Right lung (tissue), 2 donors: ENCODE measurements at regions not wholly inside any gene's neighbourhood (a gene's known extent, or its start where the extent isn't known, plus 50 kb on each side); places are given as distances from the start of the nearest gene placed in this dataset.
"Not testable (repeated sequence)": the region's sequence is repeated elsewhere in the genome, so short reads cannot be mapped to it uniquely, and the experiment has no call there.

Source experiments
- DNase-seq, 2 donors: peaks; one replicate each; pipeline ENCODE4 v3.0.0-alpha.2; 2013

DNA sequence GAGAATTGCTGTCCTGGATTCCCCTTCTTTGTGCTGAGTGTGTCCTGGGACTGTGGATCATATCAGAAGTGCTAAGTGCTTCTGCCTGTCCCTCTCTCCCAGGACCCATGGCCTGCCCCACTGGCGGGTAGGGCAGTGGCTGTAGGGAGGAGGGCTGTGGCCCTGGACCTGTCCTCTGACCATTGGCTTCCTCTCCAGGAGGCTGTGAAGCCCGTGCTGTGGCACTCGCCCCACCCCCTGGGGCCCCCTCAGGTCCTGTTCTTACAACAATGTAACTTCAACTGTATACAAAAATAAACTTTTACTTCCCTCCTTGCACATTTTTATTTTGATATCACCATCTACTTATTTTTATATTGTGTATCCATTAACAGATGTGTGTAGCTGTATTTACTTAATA lies 743.8 kb upstream of the CDH8 start:
- not testable (repeated sequence) for DNase-seq

DNA sequence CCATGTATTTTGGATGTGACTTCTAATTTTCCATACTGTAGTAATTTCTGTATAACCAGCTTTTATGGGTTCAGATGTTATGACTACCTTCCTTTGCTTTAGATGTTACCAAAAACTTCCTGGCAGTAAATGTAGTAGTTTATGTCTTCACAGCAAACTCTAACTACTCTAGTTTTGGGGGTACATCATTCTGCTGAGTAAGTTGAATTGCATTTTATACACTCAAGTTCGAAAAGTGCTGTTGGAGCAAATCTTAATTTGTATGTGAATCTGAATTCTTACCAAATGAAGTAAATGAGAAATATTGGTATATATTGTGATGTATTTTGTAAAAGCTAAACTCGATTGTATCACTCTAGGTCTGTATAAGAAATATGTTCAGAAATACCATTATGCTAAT lies 728.3 kb upstream of the CDH8 start:
- no peak for DNase-seq

DNA sequence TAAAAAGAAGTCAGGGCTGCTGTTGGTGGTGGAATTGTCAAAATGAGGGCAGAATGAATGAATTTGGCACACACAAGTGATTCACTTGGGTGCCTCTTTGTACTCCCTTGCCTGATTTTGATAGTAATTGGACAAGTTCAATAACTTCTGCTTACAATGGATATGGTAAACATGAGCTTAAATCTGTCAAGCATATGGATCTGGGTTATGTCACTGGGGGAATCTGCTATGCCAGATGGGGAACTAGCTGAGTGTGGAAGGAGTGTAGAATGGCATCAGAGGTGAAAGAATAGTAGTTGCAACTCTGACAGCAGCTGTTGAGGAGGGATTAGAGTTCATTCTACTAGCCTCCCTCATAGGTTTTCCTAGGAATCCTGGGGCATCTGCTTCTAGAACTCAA lies 724.2 kb upstream of the CDH8 start:
- DNase-seq = no peak

GRCh38 chr16:62755938-62756337 lies 719.7 kb upstream of the CDH8 start:
- no peak for DNase-seq

- no peak for DNase-seq
These were observed 716.6 kb upstream of the CDH8 start for GRCh38 chr16:62752854-62753253.

DNA sequence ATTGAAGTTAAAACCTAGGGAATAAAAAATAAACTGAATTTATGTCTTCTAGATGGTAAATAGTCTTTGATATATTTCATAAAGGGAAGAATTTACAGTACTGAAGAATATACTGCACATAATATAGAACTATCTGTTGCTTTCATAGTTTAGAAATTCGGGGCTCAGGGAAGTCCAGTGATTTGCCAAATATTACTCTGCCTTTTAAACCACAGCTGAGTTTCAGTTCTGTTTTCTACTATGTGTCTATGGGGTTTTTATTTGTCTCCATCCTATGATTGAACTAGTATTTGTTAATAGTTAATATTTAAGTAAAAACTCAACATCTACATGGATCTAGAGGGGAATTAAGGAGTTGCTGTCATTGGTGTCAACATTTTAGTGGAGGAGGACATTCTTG lies 715.0 kb upstream of the CDH8 start:
- DNase-seq = no peak

DNA sequence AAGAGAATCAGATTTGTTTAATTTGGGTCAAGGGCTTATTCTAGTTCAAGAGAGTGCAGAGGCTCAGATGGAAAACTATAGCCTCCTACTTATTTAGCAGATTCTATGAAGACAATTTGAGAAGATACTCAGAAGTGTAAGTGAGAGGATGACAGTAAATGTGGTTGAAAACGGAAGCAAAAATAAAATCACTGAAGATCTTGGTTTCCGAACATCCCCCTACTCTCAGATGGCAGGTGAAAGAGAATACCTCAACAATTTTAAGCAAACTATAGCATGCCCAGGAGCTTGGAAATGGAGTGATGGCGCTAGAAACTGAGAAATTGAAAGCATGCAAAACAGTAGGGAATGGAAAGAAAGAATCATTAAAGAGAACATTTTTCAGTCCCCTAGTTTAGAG lies 705.5 kb upstream of the CDH8 start:
- no peak for DNase-seq

DNA sequence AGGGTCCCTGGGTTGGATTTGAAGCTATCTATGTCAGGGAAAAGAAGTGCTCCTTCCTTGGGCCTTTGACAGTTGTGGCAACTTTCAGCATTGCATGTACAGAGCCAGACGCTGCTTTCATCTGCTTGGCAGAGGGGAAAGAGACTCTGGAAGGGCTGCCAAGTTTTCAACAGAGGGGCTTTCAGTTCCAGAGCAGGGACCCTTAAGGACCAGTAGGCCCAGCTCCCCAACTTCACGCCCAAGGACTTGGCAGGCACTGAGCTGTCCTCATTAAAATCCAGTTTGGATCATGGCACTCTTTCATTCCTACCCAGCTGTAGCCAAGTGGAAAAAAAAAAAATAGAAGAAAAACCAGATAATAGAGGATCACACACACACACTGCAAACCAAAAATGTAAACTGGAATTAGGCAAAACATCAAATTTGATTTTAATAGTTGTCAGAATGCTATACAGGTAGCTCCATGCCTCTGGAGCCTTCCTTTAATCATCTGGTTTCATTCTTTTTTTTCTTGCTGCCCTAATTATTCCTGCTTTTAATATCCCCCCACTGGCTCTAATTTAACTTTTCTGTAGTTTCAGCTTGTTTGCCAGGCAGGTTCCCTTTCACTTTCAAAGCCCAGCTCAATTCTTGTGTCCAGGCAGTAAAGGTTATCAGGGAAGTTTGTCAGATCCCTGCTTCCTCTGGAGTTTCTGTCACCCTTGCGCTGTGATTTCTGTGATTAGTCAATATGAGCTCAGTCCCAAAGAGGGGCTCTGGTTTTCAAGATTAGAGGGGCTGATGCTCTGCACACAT lies 702.6 kb upstream of the CDH8 start:
- DNase-seq = peak; percentile 14 to 16

DNA sequence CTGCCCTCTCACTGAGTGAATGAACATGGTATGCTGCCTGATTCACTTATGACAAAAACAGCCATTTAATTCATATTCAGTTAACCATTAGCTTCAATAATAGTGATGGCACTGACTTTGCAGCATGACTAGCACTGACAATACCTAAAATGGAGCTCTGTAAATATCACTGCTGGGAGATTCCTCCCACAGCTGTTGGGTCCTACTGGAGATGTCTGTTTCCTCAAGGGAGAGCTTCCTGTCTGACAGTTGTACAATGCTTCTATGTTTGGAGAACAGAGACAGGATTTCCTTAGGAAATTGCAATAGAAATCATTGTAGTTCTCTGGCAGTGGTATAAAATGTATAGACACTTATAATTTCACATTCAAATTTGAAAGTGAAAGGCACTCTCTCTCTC lies 695.9 kb upstream of the CDH8 start:
- DNase-seq = no peak

GRCh38 chr16:62724670-62725269 lies 688.5 kb upstream of the CDH8 start:
- DNase-seq = not testable (repeated sequence)

DNA sequence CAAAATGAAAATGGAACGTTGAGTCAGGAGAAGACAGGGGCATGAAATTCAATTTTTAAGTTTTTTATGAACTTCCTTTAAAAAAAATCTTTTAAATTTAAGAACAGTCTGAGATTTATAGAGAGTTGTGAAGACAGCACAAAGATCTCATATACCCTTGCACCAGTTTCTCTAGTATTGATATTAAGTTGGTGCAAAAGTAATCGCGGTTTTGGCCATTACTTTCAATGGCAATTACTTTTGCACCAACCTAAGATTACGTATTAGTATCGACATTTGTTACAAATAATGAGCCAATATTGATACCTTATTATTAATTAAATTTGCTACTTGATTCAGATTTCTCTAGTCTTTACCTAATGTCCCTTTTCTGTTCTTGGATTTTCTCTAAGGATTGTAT lies 684.4 kb upstream of the CDH8 start:
- DNase-seq = no peak

DNA sequence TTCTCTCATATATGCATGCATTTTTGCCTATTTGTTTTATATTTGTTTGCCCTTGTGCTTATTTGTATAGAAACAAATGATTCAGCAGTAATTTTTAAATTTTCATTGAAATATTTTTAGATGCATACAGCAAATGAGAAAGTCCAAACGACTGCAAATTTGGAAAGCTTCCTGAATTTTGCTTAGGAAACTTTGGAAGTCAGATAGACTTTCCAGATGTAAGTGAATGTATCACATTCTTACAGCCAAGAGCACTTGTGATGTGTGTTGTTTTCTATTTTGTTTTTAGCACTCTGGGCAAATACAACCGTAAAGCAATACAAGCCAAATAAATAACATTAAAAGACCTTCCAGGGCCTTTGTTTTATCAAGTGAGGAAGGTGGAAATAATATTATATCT lies 680.8 kb upstream of the CDH8 start:
- no peak for DNase-seq

- no peak for DNase-seq
These were observed 679.5 kb upstream of the CDH8 start for GRCh38 chr16:62715701-62716100.

DNA sequence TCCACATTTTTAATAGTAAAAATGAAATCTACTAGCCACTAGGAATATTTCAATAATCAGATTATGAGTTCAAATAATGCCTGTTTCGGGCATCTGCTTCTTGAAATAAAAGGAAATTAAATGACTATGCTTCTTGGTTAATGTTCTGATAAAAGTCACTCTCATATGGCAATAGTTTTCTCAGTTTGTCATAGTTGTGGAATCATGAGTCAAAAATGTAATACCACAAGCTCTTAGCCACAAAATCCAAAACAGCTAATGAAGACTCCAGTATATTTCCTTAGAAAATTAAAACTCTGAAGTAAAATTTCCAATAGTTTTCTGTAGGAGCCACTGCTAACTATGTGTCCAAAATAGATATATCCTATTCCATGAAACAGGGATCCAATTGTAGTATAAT lies 676.3 kb upstream of the CDH8 start:
- no peak for DNase-seq

DNA sequence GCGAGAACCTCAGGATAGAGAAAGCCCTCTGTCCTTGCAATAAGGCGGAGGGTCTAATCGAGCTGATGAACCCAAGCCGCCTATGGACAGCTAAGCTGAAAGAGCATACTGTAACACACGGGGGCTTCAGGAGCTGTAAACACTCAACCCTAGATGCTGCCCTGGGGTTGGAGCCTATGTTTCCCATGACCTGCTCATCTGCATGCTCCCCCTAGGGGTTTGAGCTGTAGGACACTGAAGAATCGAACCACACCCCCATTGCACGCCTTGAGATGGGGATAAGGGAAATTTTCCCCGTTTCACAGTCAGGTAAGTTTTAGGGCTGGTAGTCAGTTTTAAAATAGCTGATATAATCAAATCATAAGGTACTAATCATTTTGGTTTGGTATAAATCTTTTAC lies 675.6 kb upstream of the CDH8 start:
- no peak for DNase-seq

DNA sequence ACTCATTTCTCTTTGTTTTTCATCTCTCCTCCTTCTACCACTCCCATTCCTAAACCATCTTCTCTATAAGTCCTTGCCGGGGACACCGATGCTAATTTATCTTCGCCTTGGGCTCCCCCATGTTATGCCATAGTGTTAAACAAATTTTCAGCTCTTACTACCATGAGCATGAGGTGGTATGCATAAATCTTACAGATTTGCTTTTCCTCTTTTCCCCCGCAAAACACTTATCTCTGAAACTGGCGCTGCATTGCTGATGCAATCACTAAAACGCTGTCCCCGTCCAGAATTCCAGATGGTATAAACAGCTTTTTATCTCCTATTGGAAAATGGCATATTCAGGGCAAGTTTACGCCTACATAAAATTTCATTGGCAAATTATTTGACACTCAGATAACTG lies 673.6 kb upstream of the CDH8 start:
- DNase-seq = peak in 1 of 2 donors; percentile 6

GRCh38 chr16:62701426-62701825 lies 665.2 kb upstream of the CDH8 start:
- no peak for DNase-seq

GRCh38 chr16:62700426-62701294 lies 664.4 kb upstream of the CDH8 start:
- no peak for DNase-seq

GRCh38 chr16:62692685-62693084 lies 656.4 kb upstream of the CDH8 start:
- no peak for DNase-seq

GRCh38 chr16:62681819-62682218 lies 645.6 kb upstream of the CDH8 start:
- DNase-seq = no peak

DNA sequence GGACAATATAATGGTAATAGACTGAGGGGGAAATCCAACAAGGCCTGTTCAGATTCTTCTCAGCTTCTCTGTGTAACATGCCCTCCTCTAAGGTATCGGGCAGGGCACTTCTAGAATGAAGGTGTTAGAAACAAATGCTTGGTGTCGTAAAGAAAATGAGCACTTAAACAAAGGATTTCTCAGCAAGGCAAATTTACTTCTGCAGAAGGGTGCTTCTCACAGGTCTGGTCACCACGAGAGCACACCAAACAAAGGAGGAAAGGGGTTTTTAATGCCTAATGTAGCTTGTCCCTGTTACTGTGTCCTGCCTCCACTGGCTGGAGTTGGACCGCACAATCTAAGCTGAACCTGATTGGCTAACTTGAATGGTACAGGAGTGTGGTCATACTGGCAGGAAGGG lies 642.6 kb upstream of the CDH8 start:
- DNase-seq = no peak

DNA sequence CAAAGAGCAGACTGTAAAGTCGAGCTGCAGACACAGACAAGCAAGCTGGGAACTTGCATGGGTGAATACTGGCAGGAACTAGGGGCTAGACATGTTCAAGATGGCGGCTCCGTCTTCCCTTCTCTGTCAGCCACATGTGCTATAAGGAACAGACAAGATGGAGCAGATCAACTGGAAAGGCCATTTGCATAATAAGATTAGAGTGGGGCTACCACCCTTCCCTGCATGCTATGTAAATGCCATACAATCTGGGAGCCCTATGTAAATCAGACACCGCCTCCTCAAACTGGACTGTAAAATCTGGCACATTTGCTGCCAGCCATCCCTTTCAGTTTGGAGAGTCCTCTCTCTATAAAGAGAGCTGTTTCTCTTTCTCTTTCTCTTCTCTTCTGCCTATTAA lies 640.1 kb upstream of the CDH8 start:
- no peak for DNase-seq

GRCh38 chr16:62665269-62665668 lies 629.0 kb upstream of the CDH8 start:
- no peak for DNase-seq
